Ovary (tissue), 7 donors: ENCODE measurements at regions not wholly inside any gene's neighbourhood (a gene's known extent, or its start where the extent isn't known, plus 50 kb on each side); places are given as distances from the start of the nearest gene placed in this dataset.

Experiments used
- DNase-seq, 5 donors: peaks; one replicate each; pipeline ENCODE4 v3.0.0-alpha.2; 2019 to 2020
- H3K27ac ChIP-seq, 2 donors: fragments of 200-600 bp; one replicate each; pipeline versions ENCODE4 v1.5.1 to v1.8.0; 2019 to 2022
- H3K27me3 ChIP-seq: fragments of 200-600 bp; one replicate; pipeline ENCODE4 v1.8.0; 2022
- H3K36me3 ChIP-seq: fragments of 200-600 bp; sonication (generic); one replicate; pipeline ENCODE4 v1.5.1; 2019
- H3K4me1 ChIP-seq: one replicate; pipeline ENCODE4 v1.8.1; 2013; ENCODE audit warnings: mild to moderate bottlenecking, moderate library complexity; ENCODE audit not compliant: insufficient read depth
- H3K4me3 ChIP-seq: fragments of 200-600 bp; sonication (generic); one replicate; pipeline ENCODE4 v1.5.1; 2017
- H3K9me3 ChIP-seq, 2 donors: fragments of 200-600 bp in 1 of 2; sonication (generic) in 1 of 2; one replicate each; pipeline versions ENCODE4 v1.5.1 to v1.8.1; 2013 to 2019; ENCODE audit warnings: mild to moderate bottlenecking in 1 of 2, moderate library complexity in 1 of 2
- EP300 ChIP-seq: sonication (generic); formaldehyde crosslinking; IDR thresholded peaks from one replicate; pipeline ENCODE4 v1.6.1; 2017; ENCODE audit warnings: antibody characterized with exemption
- POLR2A ChIP-seq: fragments of 450-650 bp; IDR thresholded peaks from one replicate; pipeline ENCODE4 v1.6.1; 2017; ENCODE audit warnings: antibody characterized with exemption, mild to moderate bottlenecking, moderate library complexity
- WGBS, 3 donors: extraction: QIAGEN DNeasy Blood & Tissue Kit in 1 of 3; methylation state at CpG; one replicate each; pipeline versions ENCODE4 v1.1.5 to v1.1.7; 2013 to 2017; 5-methylcytosine and 5-hydroxymethylcytosine counted together
- intact Hi-C, 4 donors: fragments of 100-400 bp; cut with DNase I; formaldehyde crosslinking; loops; one replicate each; pipeline versions ENCODE4 v1.11.0 to v1.15.1; 2022 to 2023
- TF ChIP-seq, protein P1 (sequence below), 3 donors: fragments of 450-650 bp in 2 of 3; fragments of 200-600 bp in 1 of 3; IDR thresholded peaks; one replicate each; pipeline versions ENCODE4 v1.5.1 to v1.8.0; 2016 to 2022; ENCODE audit warnings: antibody characterized with exemption in 3 of 3, mild to moderate bottlenecking in 1 of 3
- donor health status: DM: no; HTN: no; CAD: no; lungs with moderate emphysema.
- donor health status: DM: no; HTN: no; CAD: no.
- donor health status: Bipolar disorder and iron deficiency.
- donor health status: DM: no; HTN: no; CAD: no.
- donor health status: DM: yes; HTN: yes; CAD: no.

DNA sequence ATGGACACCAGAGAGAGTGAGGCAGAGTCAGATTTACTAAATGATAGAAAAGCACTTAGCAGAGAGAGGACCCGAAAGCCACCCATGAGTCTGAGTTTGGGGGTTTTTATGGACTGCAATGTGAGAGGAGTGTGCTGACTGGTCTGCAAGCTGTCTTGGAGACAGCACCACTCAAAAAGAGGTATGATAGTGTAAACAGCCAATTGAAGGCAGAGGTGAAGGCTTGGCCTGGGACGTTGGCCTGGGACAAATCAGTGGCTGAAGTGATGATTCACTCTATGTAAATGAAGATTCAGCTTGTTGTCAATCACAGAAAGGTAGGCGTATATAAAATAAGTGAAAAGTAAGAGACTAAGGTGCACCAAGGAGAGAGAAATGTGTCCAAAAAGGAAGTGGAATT lies 217.6 kb upstream of the ZFP42 start:
- DNase-seq, result no peak
- Histone ChIP-seq H3K4me3 (no peak overlapping the region), H3K27ac (no peak overlapping the region), H3K9me3 (no peaks in the 10 kb centered on the region), H3K4me1 (no peaks in the 10 kb centered on the region), H3K27me3 (no peaks in the 10 kb centered on the region), H3K36me3 (no peaks in the 10 kb centered on the region)
- TF ChIP-seq EP300 (no peak), POLR2A (no peak)
- TF ChIP-seq, protein P1, sequence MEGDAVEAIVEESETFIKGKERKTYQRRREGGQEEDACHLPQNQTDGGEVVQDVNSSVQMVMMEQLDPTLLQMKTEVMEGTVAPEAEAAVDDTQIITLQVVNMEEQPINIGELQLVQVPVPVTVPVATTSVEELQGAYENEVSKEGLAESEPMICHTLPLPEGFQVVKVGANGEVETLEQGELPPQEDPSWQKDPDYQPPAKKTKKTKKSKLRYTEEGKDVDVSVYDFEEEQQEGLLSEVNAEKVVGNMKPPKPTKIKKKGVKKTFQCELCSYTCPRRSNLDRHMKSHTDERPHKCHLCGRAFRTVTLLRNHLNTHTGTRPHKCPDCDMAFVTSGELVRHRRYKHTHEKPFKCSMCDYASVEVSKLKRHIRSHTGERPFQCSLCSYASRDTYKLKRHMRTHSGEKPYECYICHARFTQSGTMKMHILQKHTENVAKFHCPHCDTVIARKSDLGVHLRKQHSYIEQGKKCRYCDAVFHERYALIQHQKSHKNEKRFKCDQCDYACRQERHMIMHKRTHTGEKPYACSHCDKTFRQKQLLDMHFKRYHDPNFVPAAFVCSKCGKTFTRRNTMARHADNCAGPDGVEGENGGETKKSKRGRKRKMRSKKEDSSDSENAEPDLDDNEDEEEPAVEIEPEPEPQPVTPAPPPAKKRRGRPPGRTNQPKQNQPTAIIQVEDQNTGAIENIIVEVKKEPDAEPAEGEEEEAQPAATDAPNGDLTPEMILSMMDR (IDR thresholded peaks at IDR 0.05), result no peak
- intact Hi-C loops, result no loop called here
- WGBS, 3 donors, result 81 to 91% (median 87%) methylated on average over 3 of the region's 3 CpGs

DNA sequence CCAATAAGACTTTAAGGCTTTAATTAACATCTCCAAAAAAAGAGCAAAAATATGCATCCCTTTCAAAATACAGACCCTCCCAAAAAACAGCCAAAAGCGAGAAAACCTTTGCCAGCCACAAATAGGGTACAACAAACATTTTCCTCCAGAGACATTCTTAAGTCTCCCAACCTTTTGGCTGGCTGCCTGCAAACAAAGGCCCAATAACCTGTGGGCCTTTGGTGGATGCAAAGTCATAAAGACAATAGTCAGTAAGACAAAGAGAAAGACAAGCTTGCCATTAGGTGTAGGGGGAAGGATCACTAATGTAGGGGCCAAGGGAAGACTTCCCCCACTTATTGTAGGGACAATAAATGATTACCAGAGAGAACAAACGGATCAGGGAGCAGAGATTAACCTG lies 215.5 kb upstream of the ZFP42 start:
- TF ChIP-seq EP300 (no peak), POLR2A (no peak)
- TF ChIP-seq, protein P1 (IDR thresholded peaks at IDR 0.05), result no peak
- Histone ChIP-seq H3K27me3 (no peaks in the 10 kb centered on the region), H3K36me3 (no peaks in the 10 kb centered on the region), H3K9me3 (no peaks in the 10 kb centered on the region), H3K27ac (no peak overlapping the region), H3K4me3 (no peak overlapping the region), H3K4me1 (no peaks in the 10 kb centered on the region)
- DNase-seq, result no peak
- intact Hi-C loops, result no loop called here
- 70 to 81% (median 72%) methylated on average over 2 of the region's 2 CpGs for WGBS, 3 donors

DNA sequence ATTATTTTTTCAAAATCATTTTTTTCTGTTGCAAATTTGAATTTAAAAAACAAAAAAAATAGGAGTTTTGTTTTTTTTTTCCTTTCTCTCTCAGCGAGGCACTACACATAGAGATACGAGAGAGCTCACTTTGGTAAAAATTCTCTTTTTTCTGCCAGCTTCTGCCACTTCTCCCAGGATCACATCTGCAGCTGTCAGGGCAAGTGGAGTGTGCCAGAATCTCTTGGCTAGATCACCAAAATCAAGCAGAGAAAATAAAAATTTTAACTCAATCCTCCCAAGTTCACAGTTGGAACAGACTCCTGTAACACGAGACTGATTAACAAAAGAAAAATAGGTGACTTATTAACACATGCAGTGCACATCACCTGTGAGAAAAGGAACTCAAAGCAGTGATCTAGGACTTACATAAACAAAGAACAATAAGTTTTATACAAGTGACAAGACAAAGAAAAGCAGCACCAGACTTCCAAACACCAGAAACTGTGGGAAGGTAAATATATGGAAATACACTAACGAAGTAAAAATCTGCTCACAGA lies 213.2 kb upstream of the ZFP42 start:
- 32 to 42% (median 34%) methylated on average over 4 of the region's 4 CpGs for WGBS, 3 donors

DNA sequence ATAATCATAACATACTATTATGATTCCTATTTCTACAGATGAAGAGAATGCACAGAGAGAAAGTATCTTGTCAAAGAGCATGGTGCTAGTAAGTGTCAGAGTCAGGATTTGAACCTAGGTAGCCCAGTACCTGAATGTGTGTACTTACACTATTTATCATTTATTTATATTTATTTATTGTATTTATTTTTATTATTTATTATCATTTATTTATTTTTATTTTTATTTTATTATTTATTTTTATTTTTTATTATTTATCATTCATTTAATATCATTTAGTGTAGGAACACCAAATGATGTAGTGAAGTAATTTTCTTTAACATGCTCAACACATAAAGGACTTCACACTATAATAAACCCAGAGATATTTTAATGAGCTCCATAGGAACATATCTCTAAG lies 209.4 kb upstream of the ZFP42 start:
- Histone ChIP-seq H3K4me1 (no peaks in the 10 kb centered on the region), H3K27ac (no peak overlapping the region), H3K9me3 (no peaks in the 10 kb centered on the region), H3K36me3 (no peaks in the 10 kb centered on the region), H3K27me3 (no peaks in the 10 kb centered on the region), H3K4me3 (no peak overlapping the region)
- DNase-seq, result no peak
- TF ChIP-seq EP300 (no peak), POLR2A (no peak)
- TF ChIP-seq, protein P1 (IDR thresholded peaks at IDR 0.05), result no peak
- intact Hi-C loops, result no loop called here

More for the DNA sequence above, 213.2 kb upstream of the ZFP42 start:
- intact Hi-C loops, result no loop called here
- Histone ChIP-seq H3K36me3 (no peaks in the 10 kb centered on the region), H3K27ac (no peak overlapping the region), H3K4me1 (no peaks in the 10 kb centered on the region), H3K27me3 (no peaks in the 10 kb centered on the region), H3K9me3 (no peaks in the 10 kb centered on the region), H3K4me3 (no peak overlapping the region)
- TF ChIP-seq POLR2A (no peak), EP300 (no peak)
- TF ChIP-seq, protein P1 (IDR thresholded peaks at IDR 0.05), result no peak
- DNase-seq, result no peak
